ENCODE measurements at regions not wholly inside any gene's neighbourhood (a gene's known extent, or its start where the extent isn't known, plus 50 kb on each side); places are given as distances from the start of the nearest gene placed in this dataset.

- peaks cover 2% of the 10 kb centered on the region for H3K36me3 Mint-ChIP-seq
- DNase-seq (ENCODE audit: low spot score) = no peak
- Histone ChIP-seq H3K79me2 (ENCODE audit: low read depth) (no peaks in the 10 kb centered on the region), H3K9ac (no peak overlapping the region), H4K20me1 (ENCODE audit: low read depth) (no peaks in the 10 kb centered on the region), H3K4me1 (no peaks in the 10 kb centered on the region), H3K9me3 (ENCODE audit: low read depth) (no peaks in the 10 kb centered on the region), H3K4me3 (no peak overlapping the region), H3K27ac (no peak overlapping the region), H2AFZ (replicated peaks) (no peak overlapping the region), H3F3A (ENCODE audit: low read depth) (no peaks in the 10 kb centered on the region), H3K4me2 (no peak overlapping the region), H3K27me3 (no peaks in the 10 kb centered on the region), H3K36me3 (no peaks in the 10 kb centered on the region)
- H3K4me3 Mint-ChIP-seq = no peak overlapping the region
- no peak for TF ChIP-seq CTCF (IDR thresholded peaks at IDR 0.05)
- TF ChIP-seq EZH2phosphoT487 (IDR thresholded peaks at IDR 0.05) = no peak
- TF ChIP-seq EZH2 (IDR thresholded peaks at IDR 0.05) = no peak
- peaks cover under 1% of the 10 kb centered on the region for H3K27me3 Mint-ChIP-seq (ENCODE audit: insufficient read depth, low read depth)
- H3K9me3 Mint-ChIP-seq = no peaks in the 10 kb centered on the region
- H3K27ac Mint-ChIP-seq = no peak overlapping the region
- H3K4me1 Mint-ChIP-seq = peaks cover 7% of the 10 kb centered on the region
Observed at GRCh38 chr2:129870685-129871241, 108.7 kb upstream of the RAB6C start.

GRCh38 chr2:129872446-129872845, 107.0 kb upstream of the RAB6C start:
- Histone ChIP-seq H3K4me1 (no peaks in the 10 kb centered on the region), H4K20me1 (ENCODE audit: low read depth) (no peaks in the 10 kb centered on the region), H3K4me2 (no peak overlapping the region), H3K79me2 (ENCODE audit: low read depth) (no peaks in the 10 kb centered on the region), H3K27ac (no peak overlapping the region), H3K36me3 (no peaks in the 10 kb centered on the region), H3K4me3 (no peak overlapping the region), H3K27me3 (no peaks in the 10 kb centered on the region), H3F3A (ENCODE audit: low read depth) (no peaks in the 10 kb centered on the region), H2AFZ (replicated peaks) (no peak overlapping the region), H3K9ac (no peak overlapping the region), H3K9me3 (ENCODE audit: low read depth) (no peaks in the 10 kb centered on the region)
- Mint-ChIP-seq H3K4me1 (peaks cover 11% of the 10 kb centered on the region), H3K4me3 (no peak overlapping the region), H3K27ac (no peak overlapping the region), H3K27me3 (ENCODE audit: insufficient read depth, low read depth) (no peaks in the 10 kb centered on the region), H3K36me3 (peaks cover 2% of the 10 kb centered on the region), H3K9me3 (no peaks in the 10 kb centered on the region)
- TF ChIP-seq CTCF (IDR thresholded peaks at IDR 0.05) (no peak), EZH2phosphoT487 (IDR thresholded peaks at IDR 0.05) (no peak), EZH2 (IDR thresholded peaks at IDR 0.05) (no peak)
- DNase-seq (ENCODE audit: low spot score) = no peak

GRCh38 chr2:129876541-129876940, 102.9 kb upstream of the RAB6C start:
- H3K9me3 Mint-ChIP-seq = no peaks in the 10 kb centered on the region
- Histone ChIP-seq H3K4me2 (peak overlapping the region; percentile 83), H3K79me2 (ENCODE audit: low read depth) (no peaks in the 10 kb centered on the region), H3K9ac (no peak overlapping the region), H3K27ac (no peak overlapping the region), H3K4me1 (no peaks in the 10 kb centered on the region), H4K20me1 (ENCODE audit: low read depth) (no peaks in the 10 kb centered on the region), H3F3A (ENCODE audit: low read depth) (peaks cover 8% of the 10 kb centered on the region), H2AFZ (replicated peaks) (no peak overlapping the region), H3K4me3 (peak overlapping the region; percentile 75), H3K9me3 (ENCODE audit: low read depth) (no peaks in the 10 kb centered on the region), H3K27me3 (no peaks in the 10 kb centered on the region), H3K36me3 (no peaks in the 10 kb centered on the region)
- TF ChIP-seq EZH2phosphoT487 (IDR thresholded peaks at IDR 0.05) (no peak), CTCF (IDR thresholded peaks at IDR 0.05) (no peak), EZH2 (IDR thresholded peaks at IDR 0.05) (no peak)
- H3K27ac Mint-ChIP-seq = no peak overlapping the region
- peaks cover 7% of the 10 kb centered on the region for H3K4me1 Mint-ChIP-seq
- no peaks in the 10 kb centered on the region for H3K27me3 Mint-ChIP-seq (ENCODE audit: insufficient read depth, low read depth)
- DNase-seq (ENCODE audit: low spot score) = no peak
- peak overlapping the region; percentile 97 for H3K4me3 Mint-ChIP-seq
- H3K36me3 Mint-ChIP-seq = no peaks in the 10 kb centered on the region

Measured in neural progenitor cell (in vitro differentiated cells).